ENCODE measurements at regions not wholly inside any gene's neighbourhood (a gene's known extent, or its start where the extent isn't known, plus 50 kb on each side); places are given as distances from the start of the nearest gene placed in this dataset.

- no peak overlapping the region for H3K4me2 ChIP-seq (replicated peaks; ENCODE audit: low read depth, low read length, poor library complexity, severe bottlenecking)
- CTCF ChIA-PET: no interaction called here
Observed at GRCh38 chr5:9927521-9927997, 297.4 kb upstream of the TAS2R1 start.

GRCh38 chr5:9927106-9927505 lies 297.0 kb upstream of the TAS2R1 start:
- Mint-ChIP-seq H3K27me3 (no peaks in the 10 kb centered on the region), H3K4me1 (no peaks in the 10 kb centered on the region), H3K4me3 (no peak overlapping the region), H3K27ac (no peak overlapping the region), H3K9me3 (ENCODE audit: insufficient read depth) (peaks cover 11% of the 10 kb centered on the region)
- Histone ChIP-seq H3K9me3 (ENCODE audit: control extremely low read depth in 1 of 3, control insufficient read depth in 2 of 3, insufficient read depth in 1 of 3, low read length in 2 of 3) (peaks cover 1 to 7% (median 7%) of the 10 kb centered on the region in 3 donors), H3K4me3 (ENCODE audit: control extremely low read depth in 1 of 5, extremely low read depth in 1 of 5, insufficient read depth in 1 of 5, low read depth in 2 of 5, low read length in 4 of 5) (no peak overlapping the region), H3K27ac (ENCODE audit: low read length in 2 of 2) (no peak overlapping the region), H3K4me2 (replicated peaks; ENCODE audit: low read depth, low read length, poor library complexity, severe bottlenecking) (no peak overlapping the region), H4K20me1 (ENCODE audit: control insufficient read depth, insufficient read depth, low read length, poor library complexity, severe bottlenecking) (no peaks in the 10 kb centered on the region), H3K27me3 (replicated peaks in 1 of 4; ENCODE audit: control extremely low read depth in 1 of 4, control insufficient read depth in 3 of 4, insufficient read depth in 4 of 4, low read length in 3 of 4) (no peaks in the 10 kb centered on the region), H2AFZ (ENCODE audit: insufficient read depth, low read depth, low read length, poor library complexity, severe bottlenecking) (no peak overlapping the region), H3K36me3 (replicated peaks in 1 of 2; ENCODE audit: control extremely low read depth in 1 of 2, control insufficient read depth in 1 of 2, extremely low read depth in 1 of 2, insufficient read depth in 2 of 2, low read length in 1 of 2) (no peaks in the 10 kb centered on the region), H3K79me2 (ENCODE audit: control insufficient read depth, insufficient read depth, low read length) (no peaks in the 10 kb centered on the region), H3K9ac (ENCODE audit: low read length) (no peak overlapping the region), H3K4me1 (ENCODE audit: control insufficient read depth in 2 of 2, insufficient read depth in 2 of 2, low read length in 2 of 2) (no peaks in the 10 kb centered on the region)
- POLR2A ChIA-PET: no interaction called here
- TF ChIP-seq CTCF (IDR thresholded peaks at IDR 0.05) (no peak), EZH2 (IDR thresholded peaks at IDR 0.05; ENCODE audit: borderline replicate concordance, insufficient read depth, low read depth, low read length, poor library complexity, severe bottlenecking) (no peak)
- intact Hi-C loops (cut with micrococcal nuclease): no loop called here
- ATAC-seq (ENCODE audit: low read depth) (no peak), DNase-seq (no peak)
- 69% methylated on average over 1 of the region's 1 CpG for WGBS (ENCODE audit: insufficient coverage)
- CTCF ChIA-PET: no interaction called here

More at GRCh38 chr5:9927521-9927997, 297.4 kb upstream of the TAS2R1 start:
- no peaks in the 10 kb centered on the region for H3K79me2 ChIP-seq (ENCODE audit: control insufficient read depth, insufficient read depth, low read length)
- intact Hi-C loops (cut with micrococcal nuclease): no loop called here
- H3K9ac ChIP-seq (ENCODE audit: low read length): no peak overlapping the region
- Mint-ChIP-seq H3K9me3 (ENCODE audit: insufficient read depth) (peaks cover 11% of the 10 kb centered on the region), H3K27me3 (no peaks in the 10 kb centered on the region), H3K4me1 (no peaks in the 10 kb centered on the region), H3K4me3 (no peak overlapping the region), H3K27ac (no peak overlapping the region)
- peaks cover 1 to 7% (median 7%) of the 10 kb centered on the region in 3 donors for H3K9me3 ChIP-seq (ENCODE audit: control extremely low read depth in 1 of 3, control insufficient read depth in 2 of 3, insufficient read depth in 1 of 3, low read length in 2 of 3)
- no peak for ATAC-seq (ENCODE audit: low read depth)
- H4K20me1 ChIP-seq (ENCODE audit: control insufficient read depth, insufficient read depth, low read length, poor library complexity, severe bottlenecking): no peaks in the 10 kb centered on the region
- H3K27ac ChIP-seq (ENCODE audit: low read length in 2 of 2): no peak overlapping the region
- H2AFZ ChIP-seq (ENCODE audit: insufficient read depth, low read depth, low read length, poor library complexity, severe bottlenecking): no peak overlapping the region
- no peak overlapping the region for H3K4me3 ChIP-seq (ENCODE audit: control extremely low read depth in 1 of 5, extremely low read depth in 1 of 5, insufficient read depth in 1 of 5, low read depth in 2 of 5, low read length in 4 of 5)
- no peaks in the 10 kb centered on the region for H3K4me1 ChIP-seq (ENCODE audit: control insufficient read depth in 2 of 2, insufficient read depth in 2 of 2, low read length in 2 of 2)
- no peaks in the 10 kb centered on the region for H3K36me3 ChIP-seq (replicated peaks in 1 of 2; ENCODE audit: control extremely low read depth in 1 of 2, control insufficient read depth in 1 of 2, extremely low read depth in 1 of 2, insufficient read depth in 2 of 2, low read length in 1 of 2)
- POLR2A ChIA-PET: no interaction called here
- TF ChIP-seq CTCF (IDR thresholded peaks at IDR 0.05): no peak
- whole genome bisulfite sequencing (ENCODE audit: insufficient coverage): 94% methylated on average over 4 of the region's 4 CpGs
- H3K27me3 ChIP-seq (replicated peaks in 1 of 4; ENCODE audit: control extremely low read depth in 1 of 4, control insufficient read depth in 3 of 4, insufficient read depth in 4 of 4, low read length in 3 of 4): no peaks in the 10 kb centered on the region
- DNase-seq: no peak

All from B cell (primary cell).